GM19438 (cell line): ENCODE measurements at regions not wholly inside any gene's neighbourhood (a gene's known extent, or its start where the extent isn't known, plus 50 kb on each side); places are given as distances from the start of the nearest gene placed in this dataset.

Experiments
- ATAC-seq: cut with Tn5 transposase; IDR thresholded peaks from one replicate; pipeline ENCODE4 v1.9.1; 2021; ENCODE audit warnings: low read depth; ENCODE audit not compliant: unreplicated experiment

DNA sequence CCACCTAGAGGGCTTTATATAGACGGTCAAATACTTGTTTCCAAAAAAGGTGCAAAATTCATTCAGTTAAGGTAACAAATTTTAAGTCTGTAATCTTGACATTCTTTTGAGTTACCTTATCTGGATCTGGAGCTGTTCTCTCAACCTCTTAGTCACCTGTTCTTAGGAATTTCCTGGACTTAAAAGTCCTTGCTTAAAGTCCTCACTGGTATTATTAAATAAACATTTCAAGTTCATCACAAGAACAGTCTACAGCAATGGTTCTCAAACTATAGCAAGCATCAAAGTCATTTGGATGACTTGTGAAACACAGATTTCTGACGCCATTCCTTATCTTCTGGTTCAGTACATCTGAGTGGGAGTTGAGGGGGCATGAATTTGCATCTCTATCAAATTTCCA lies 122.9 kb upstream of the GOLIM4 start:
- no peak for ATAC-seq

GRCh38 chr3:168216851-168217250 lies 121.1 kb upstream of the GOLIM4 start:
- ATAC-seq, result no peak

DNA sequence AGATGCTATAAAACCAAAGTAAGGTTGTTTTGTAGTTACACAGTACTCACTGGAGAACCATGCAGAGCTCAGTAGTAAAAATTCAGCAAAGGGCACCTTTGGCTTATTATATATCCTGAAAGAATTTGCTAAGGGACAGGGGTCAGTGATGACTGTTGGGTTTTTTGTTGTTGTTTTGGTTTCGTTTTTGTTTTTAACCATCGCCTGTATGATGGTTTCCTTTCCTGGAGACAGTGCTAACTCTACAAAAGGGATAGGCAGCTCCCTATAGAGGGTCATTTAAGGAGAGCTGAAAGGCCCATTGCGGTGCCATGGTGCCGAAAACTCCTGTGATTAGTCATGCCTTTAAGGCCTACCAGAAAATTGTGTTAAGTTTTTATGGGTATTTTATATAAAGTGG lies 118.2 kb upstream of the GOLIM4 start:
- ATAC-seq, result peak; percentile 82

DNA sequence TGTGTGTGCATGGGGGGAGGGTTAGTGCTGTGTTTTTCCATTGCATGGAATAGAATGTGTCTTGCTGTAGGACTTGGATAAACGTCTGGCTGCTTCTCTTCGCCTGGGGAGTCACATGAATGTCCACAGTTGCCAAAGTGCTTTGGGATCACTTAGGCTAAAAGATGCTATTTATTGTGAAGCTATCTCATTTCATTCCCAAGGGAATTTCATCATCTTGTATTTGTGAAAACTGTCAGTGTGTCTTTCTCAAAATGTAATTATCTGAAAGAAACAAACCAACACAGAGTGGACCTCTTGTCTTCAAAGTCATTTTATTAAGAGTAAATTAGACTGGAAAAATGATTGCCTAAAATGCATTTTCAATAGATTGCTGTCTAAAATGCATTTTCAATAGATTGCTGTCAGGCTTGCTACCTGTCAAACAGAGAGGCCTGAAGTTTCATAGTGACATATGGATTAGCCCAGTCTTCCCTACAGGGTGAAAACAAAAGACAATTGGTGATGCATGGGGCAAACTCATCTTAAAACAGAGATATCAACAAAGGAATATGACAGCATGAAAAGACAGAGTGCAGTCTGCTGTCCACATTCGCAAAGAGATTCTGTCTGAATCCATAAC lies 117.1 kb upstream of the GOLIM4 start:
- no peak for ATAC-seq

GRCh38 chr3:168205451-168205850 lies 109.7 kb upstream of the GOLIM4 start:
- no peak for ATAC-seq

- no peak for ATAC-seq
These were observed 101.4 kb upstream of the GOLIM4 start for GRCh38 chr3:168197162-168197561.

GRCh38 chr3:168191856-168192255 lies 96.1 kb upstream of the GOLIM4 start:
- ATAC-seq, result no peak

DNA sequence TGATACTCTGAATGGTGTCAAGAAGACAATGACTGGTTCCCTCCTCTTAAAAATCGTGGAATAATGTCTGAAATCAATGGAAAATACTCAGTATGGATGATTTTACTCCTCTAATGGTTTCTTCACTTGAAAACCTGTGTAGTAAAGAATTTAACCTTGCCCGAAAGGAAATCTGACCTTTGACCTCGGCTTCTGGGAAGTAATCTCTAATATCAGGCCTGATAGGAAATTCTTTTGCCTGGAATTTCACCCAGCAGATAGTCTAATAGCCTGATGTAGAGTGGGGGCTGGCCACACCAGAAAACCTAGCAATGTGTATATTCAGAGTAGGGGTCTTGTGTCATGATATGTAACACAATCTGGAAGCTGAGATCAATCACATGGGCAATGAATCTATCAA lies 91.5 kb upstream of the GOLIM4 start:
- no peak for ATAC-seq

GRCh38 chr3:168186293-168186983 lies 90.7 kb upstream of the GOLIM4 start:
- no peak for ATAC-seq

GRCh38 chr3:168183774-168184173 lies 88.0 kb upstream of the GOLIM4 start:
- no peak for ATAC-seq

DNA sequence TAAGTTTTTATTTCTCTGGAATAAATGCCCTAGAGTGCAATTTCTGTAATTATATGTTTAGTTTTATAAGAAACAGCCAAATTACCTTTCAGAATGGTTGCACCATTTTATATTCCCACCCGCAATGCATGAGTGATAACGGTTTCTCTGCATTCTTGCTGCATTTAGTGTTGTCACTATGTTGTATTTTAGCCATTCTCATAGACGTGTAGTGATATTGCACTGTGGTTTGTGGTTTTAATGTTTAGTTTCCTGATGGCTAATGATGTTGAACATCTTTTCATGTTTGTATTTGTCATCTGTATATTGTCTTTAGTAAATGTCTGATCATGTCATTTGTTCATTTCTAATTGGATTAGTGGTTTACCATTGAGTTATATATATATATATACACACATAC lies 73.0 kb upstream of the GOLIM4 start:
- ATAC-seq, result no peak

GRCh38 chr3:168165390-168166269 lies 69.9 kb upstream of the GOLIM4 start:
- peak; percentile 89 for ATAC-seq

DNA sequence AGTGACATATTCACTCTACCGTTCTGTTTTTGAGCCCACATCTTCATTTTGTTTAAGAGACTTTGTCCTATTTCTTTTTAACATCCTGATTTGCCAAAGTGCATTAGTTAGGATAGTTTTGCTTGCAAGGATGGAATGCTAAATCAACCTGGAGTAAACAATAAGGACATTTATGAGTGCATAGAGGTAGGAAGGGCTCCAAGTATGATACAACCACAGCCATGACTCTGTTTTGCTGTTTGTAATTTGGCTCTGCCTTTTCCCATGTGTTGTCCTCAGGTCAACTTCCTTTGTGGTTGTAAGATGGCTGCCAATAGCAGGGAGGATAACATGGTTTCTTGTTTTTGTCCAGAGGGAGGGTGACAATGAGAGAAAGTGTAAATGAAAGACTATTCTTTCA lies 66.4 kb upstream of the GOLIM4 start:
- ATAC-seq, result no peak

DNA sequence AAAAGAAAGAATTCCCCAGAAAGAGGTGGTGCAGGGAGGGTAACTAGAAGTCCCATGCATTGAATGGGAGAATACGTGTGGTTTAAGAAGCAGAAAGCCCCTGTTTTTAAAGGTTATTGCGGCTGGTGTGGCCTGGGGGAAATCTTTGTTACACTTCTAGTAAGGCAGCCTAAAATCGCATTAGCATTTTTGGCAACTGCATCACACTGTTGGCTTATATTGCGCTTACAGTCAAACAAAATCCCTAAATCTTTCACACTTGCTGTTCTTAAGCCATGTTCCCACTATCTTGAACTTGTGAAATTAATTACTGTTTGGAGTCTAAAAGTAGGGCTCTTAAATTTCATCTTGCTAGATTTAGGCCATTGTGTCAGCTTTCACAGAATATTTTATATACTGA lies 66.0 kb upstream of the GOLIM4 start:
- no peak for ATAC-seq

DNA sequence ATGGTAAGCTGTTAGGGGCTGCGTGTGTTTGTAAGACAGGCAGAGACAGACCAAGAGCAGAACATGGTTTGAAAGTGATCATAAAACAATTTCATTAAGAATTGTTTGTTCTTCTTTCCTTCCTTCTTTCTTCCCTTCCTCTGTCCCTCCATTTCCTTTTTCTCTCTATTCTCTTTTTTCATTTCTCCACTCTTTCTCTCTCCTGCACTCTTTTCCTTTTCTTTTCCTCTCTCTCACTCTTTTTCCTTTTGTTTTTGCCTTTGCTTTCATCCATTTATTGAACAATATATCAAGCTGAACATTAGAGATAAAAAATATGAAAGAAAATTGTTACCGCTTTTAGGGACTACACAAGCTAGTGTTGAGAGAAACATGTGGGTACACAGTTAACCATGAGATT lies 62.2 kb upstream of the GOLIM4 start:
- no peak for ATAC-seq

DNA sequence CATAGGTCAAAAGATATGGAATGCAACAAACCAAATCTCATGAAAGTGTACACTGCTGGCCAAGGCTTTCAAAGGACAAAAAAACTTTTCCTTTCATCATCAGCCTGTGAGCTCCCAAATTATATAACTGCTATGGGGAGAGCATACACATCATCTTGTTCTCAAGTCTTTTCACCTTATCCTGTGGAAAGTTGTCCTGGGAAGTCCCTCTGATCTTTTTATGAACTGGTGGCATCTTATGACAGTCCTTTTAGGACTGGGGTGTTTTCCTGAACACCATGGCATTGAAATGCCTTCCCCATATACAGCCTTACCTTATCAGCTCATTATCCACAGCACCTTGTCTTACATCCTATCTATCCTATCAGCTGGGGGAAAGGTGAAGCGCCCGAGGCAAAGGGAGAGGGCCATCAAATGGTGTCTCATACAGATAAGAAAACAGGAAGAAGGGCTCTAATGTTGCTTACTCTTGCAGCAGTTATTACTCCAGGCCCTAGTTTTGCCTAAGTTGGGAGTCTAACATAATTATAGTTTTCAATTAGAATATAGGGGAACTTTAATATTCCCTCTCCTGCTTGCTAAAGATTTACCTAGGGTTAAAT lies 61.5 kb upstream of the GOLIM4 start:
- ATAC-seq, result no peak

GRCh38 chr3:168156479-168156878 lies 60.8 kb upstream of the GOLIM4 start:
- no peak for ATAC-seq

GRCh38 chr3:168155303-168155702 lies 59.6 kb upstream of the GOLIM4 start:
- no peak for ATAC-seq

GRCh38 chr3:168154089-168154488 lies 58.4 kb upstream of the GOLIM4 start:
- no peak for ATAC-seq

GRCh38 chr3:168152149-168152548 lies 56.4 kb upstream of the GOLIM4 start:
- no peak for ATAC-seq
